K562 (cell line): ENCODE measurements at regions not wholly inside any gene's neighbourhood (a gene's known extent, or its start where the extent isn't known, plus 50 kb on each side); places are given as distances from the start of the nearest gene placed in this dataset.

ENCODE experiments used
- ATAC-seq: fragments of 200-7000 bp; cut with Tn5 transposase; 3 replicates; pipeline ENCODE4 v1.9.1; 2020; ENCODE audit warnings: moderate library complexity
- BruUV-seq: library from RNA; stranded (reverse); fragments of 400-500 nt; replicated peaks from 2 replicates; lab custom pipeline; 2021; lab: Mats Ljungman, UMichigan
- CTCF ChIA-PET: fragments of 300-600 bp; formaldehyde crosslinking; extraction: SDS; loops from one replicate; lab custom pipeline; 2021; ENCODE audit warnings: low intra/inter-chr PET ratio; lab: Yijun Ruan, JAX
- POLR2A ChIA-PET: fragments of 300-600, 350-650 bp; sonication (Branson Sonifier 250); formaldehyde crosslinking; extraction: SDS; loops from one replicate; lab custom pipeline; 2021; ENCODE audit warnings: antibody characterized with exemption, inconsistent platforms; lab: Yijun Ruan, JAX
- DNase-seq, 4 experiments: peaks; one replicate each; pipeline versions ENCODE4 v3.0.0 to v3.0.0-alpha.2; 2011 to 2018; ENCODE audit warnings: low spot score in 3 of 4, mixed read lengths in 3 of 4; ENCODE audit errors: extremely low read depth in 1 of 4
- FAIRE-seq: peaks from 2 replicates; lab custom pipeline; 2011; peaks lifted over from hg19 to GRCh38; lab: Jason Lieb, UNC
- H2AFZ ChIP-seq: 2 replicates; pipeline ENCODE4 v1.6.0; 2011; ENCODE audit warnings: low read depth, low read length, control low read depth, inconsistent platforms
- H3K27ac ChIP-seq: fragments of 200-600 bp; 3 replicates; pipeline ENCODE4 v1.8.0; 2011; ENCODE audit warnings: low read depth, mild to moderate bottlenecking, control low read depth, inconsistent platforms, low read length, moderate library complexity, mixed read lengths; ENCODE audit errors: extremely low read depth
- H3K27me3 ChIP-seq, 2 experiments: fragments of 300-600 bp in 1 of 2; 2 replicates in 1 of 2; 3 replicates in 1 of 2; pipeline versions ENCODE4 v1.6.0 to v1.8.0; 2011; ENCODE audit warnings: inconsistent platforms in 2 of 2, low read length in 2 of 2, mild to moderate bottlenecking in 1 of 2, mixed read lengths in 1 of 2, moderate library complexity in 1 of 2; ENCODE audit not compliant: control insufficient read depth in 2 of 2, insufficient read depth in 2 of 2
- H3K36me3 ChIP-seq: fragments of 300-600 bp; 3 replicates; pipeline ENCODE4 v1.8.0; 2011; ENCODE audit warnings: mild to moderate bottlenecking, low read length, inconsistent platforms; ENCODE audit not compliant: control insufficient read depth, insufficient read depth
- H3K4me1 ChIP-seq, 2 experiments: fragments of 200-600 bp in 1 of 2; replicated peaks in 1 of 2; 2 replicates in 1 of 2; 3 replicates in 1 of 2; pipeline versions ENCODE4 v1.5.1 to v1.8.0; 2011; ENCODE audit warnings: inconsistent platforms in 2 of 2, low read length in 2 of 2, mild to moderate bottlenecking in 1 of 2, mixed read lengths in 1 of 2, moderate library complexity in 1 of 2; ENCODE audit not compliant: control insufficient read depth in 2 of 2, insufficient read depth in 2 of 2
- H3K4me2 ChIP-seq: 2 replicates; pipeline ENCODE4 v1.6.1; 2011; ENCODE audit warnings: low read length, control low read depth, inconsistent platforms, mixed read lengths; ENCODE audit not compliant: insufficient read depth
- H3K4me3 ChIP-seq: fragments of 200-600 bp; sonication (generic), shearing (Covaris generic); 2 replicates; pipeline ENCODE4 v1.5.1; 2016; ENCODE audit warnings: control low read depth, inconsistent platforms
- H3K79me2 ChIP-seq: fragments of 200-600 bp; 3 replicates; pipeline ENCODE4 v1.8.0; 2011; ENCODE audit warnings: low read length, inconsistent platforms; ENCODE audit not compliant: control insufficient read depth, insufficient read depth
- H3K9ac ChIP-seq, 2 experiments: 2 replicates each; pipeline versions ENCODE4 v1.6.0 to v1.6.1; 2011; ENCODE audit warnings: low read depth in 2 of 2, low read length in 2 of 2, control low read depth in 1 of 2, inconsistent platforms in 1 of 2, mild to moderate bottlenecking in 1 of 2, mixed read lengths in 1 of 2; ENCODE audit not compliant: insufficient read depth in 1 of 2
- H3K9me1 ChIP-seq: one replicate; pipeline ENCODE4 v1.6.0; 2011; ENCODE audit warnings: inconsistent platforms, mild to moderate bottlenecking, low read length, moderate library complexity; ENCODE audit not compliant: control insufficient read depth, insufficient read depth
- H3K9me3 ChIP-seq: replicated peaks from 2 replicates; pipeline ENCODE4 v1.5.1; 2011; ENCODE audit warnings: low read depth, low read length, inconsistent platforms; ENCODE audit not compliant: control insufficient read depth, insufficient read depth
- H4K20me1 ChIP-seq: replicated peaks from 2 replicates; pipeline ENCODE4 v1.6.1; 2011; ENCODE audit warnings: low read length, inconsistent platforms, mixed read lengths; ENCODE audit not compliant: control insufficient read depth, insufficient read depth
- C11orf30 ChIP-seq: fragments of 450-650 bp; IDR thresholded peaks from 2 replicates; pipeline ENCODE4 v1.6.1; 2016; ENCODE audit warnings: low read depth, mild to moderate bottlenecking
- CCAR2 ChIP-seq: fragments of 200-400 bp; formaldehyde crosslinking; IDR thresholded peaks from 2 replicates; pipeline ENCODE4 v1.6.1; 2017; ENCODE audit warnings: mild to moderate bottlenecking, low read depth, low read length
- E2F1 ChIP-seq: sonication (generic); formaldehyde crosslinking; IDR thresholded peaks from 2 replicates; pipeline ENCODE4 v1.8.1; 2023; ENCODE audit warnings: mild to moderate bottlenecking, missing genetic modification reagents, moderate library complexity
- EGR1 ChIP-seq: fragments of 450-650 bp; conservative IDR thresholded peaks from 2 replicates; pipeline ENCODE4 v1.6.1; 2017; ENCODE audit warnings: mild to moderate bottlenecking
- ELF4 ChIP-seq: fragments of 450-650 bp; formaldehyde crosslinking; IDR thresholded peaks from 2 replicates; pipeline ENCODE4 v1.4.0; 2022; ENCODE audit warnings: missing genetic modification characterization
- EP300 ChIP-seq: IDR thresholded peaks from 2 replicates; pipeline ENCODE4 v1.6.1; 2012; ENCODE audit warnings: low read length, improper control_type of control experiment
- ETV5 ChIP-seq: sonication (generic); formaldehyde crosslinking; IDR thresholded peaks from 2 replicates; pipeline ENCODE4 v1.4.0; 2020; ENCODE audit warnings: low read depth, mild to moderate bottlenecking, missing genetic modification reagents
- HDAC2 ChIP-seq: fragments of 450-650 bp; IDR thresholded peaks from 2 replicates; pipeline ENCODE4 v1.6.1; 2016; ENCODE audit warnings: mild to moderate bottlenecking
- ILK ChIP-seq: fragments of 450-650 bp; IDR thresholded peaks from 2 replicates; pipeline ENCODE4 v1.6.1; 2016; ENCODE audit warnings: missing genetic modification characterization, low read depth, mild to moderate bottlenecking, missing compliant biosample characterization, moderate library complexity, borderline replicate concordance
- MTA1 ChIP-seq: fragments of 450-650 bp; IDR thresholded peaks from 2 replicates; pipeline ENCODE4 v1.6.1; 2017; ENCODE audit warnings: borderline replicate concordance
- PRPF4 ChIP-seq: fragments of 200-400 bp; formaldehyde crosslinking; IDR thresholded peaks from one replicate; pipeline ENCODE4 v1.6.1; 2017; ENCODE audit warnings: low read length, low read depth, mild to moderate bottlenecking; ENCODE audit not compliant: insufficient read depth, poor library complexity, severe bottlenecking
- SMARCE1 ChIP-seq: fragments of 450-650 bp; IDR thresholded peaks from 2 replicates; pipeline ENCODE4 v1.7.1; 2016; ENCODE audit warnings: mild to moderate bottlenecking
- SREBF2 ChIP-seq: sonication (generic); formaldehyde crosslinking; IDR thresholded peaks from 2 replicates; pipeline ENCODE4 v1.4.0; 2020; ENCODE audit warnings: mild to moderate bottlenecking, missing genetic modification reagents
- TCF15 ChIP-seq: fragments of 250-450 bp; sonication (Bioruptor Pico); IDR thresholded peaks from 2 replicates; pipeline ENCODE4 v1.8.0; 2022; ENCODE audit warnings: moderate library complexity, mild to moderate bottlenecking, inconsistent platforms
- TCF3 ChIP-seq: sonication (generic); formaldehyde crosslinking; IDR thresholded peaks from 2 replicates; pipeline ENCODE4 v1.4.0; 2020; ENCODE audit warnings: mild to moderate bottlenecking, missing genetic modification reagents
- ZNF518B ChIP-seq: fragments of 250-450 bp; sonication (Bioruptor Pico); IDR thresholded peaks from 2 replicates; pipeline ENCODE4 v1.5.0; 2021; ENCODE audit warnings: mild to moderate bottlenecking, moderate library complexity
- WGBS: fragments of 100-300 bp; shearing (Covaris generic); methylation state at CpG from one replicate; pipeline ENCODE4 v1.1.6; 2016; ENCODE audit warnings: low coverage, mixed read lengths; ENCODE audit not compliant: insufficient coverage; ENCODE audit errors: missing lambda C conversion rate; 5-methylcytosine and 5-hydroxymethylcytosine counted together
- in situ Hi-C: fragments of 300-500 bp; cut with MboI; formaldehyde crosslinking; loops from 4 replicates; pipeline ENCODE4 v1.15.0; 2018; ENCODE audit warnings: inconsistent platforms, mixed read lengths
- intact Hi-C: fragments of 100-400 bp; cut with micrococcal nuclease; formaldehyde crosslinking; loops from 2 replicates; pipeline ENCODE4 v1.14.2; 2022

GRCh38 chr14:96991226-96991625 lies 194.0 kb downstream of the VRK1 start:
- BruUV-seq, result no TSS peak
- ChIA-PET POLR2A (no interaction called here), CTCF (no interaction called here)
- 0% methylated on average over 2 of the region's 2 CpGs for WGBS
- no peak for FAIRE-seq
- H3K36me3 ChIP-seq, result no peaks in the 10 kb centered on the region
- H3K4me2 ChIP-seq, result no peak overlapping the region
- no peak overlapping the region for H3K27ac ChIP-seq
- no peak overlapping the region for H2AFZ ChIP-seq
- H3K9ac ChIP-seq, result no peak overlapping the region
- no peaks in the 10 kb centered on the region for H3K79me2 ChIP-seq
- H3K9me3 ChIP-seq, result no peaks in the 10 kb centered on the region
- in situ Hi-C loops (no loop called here), intact Hi-C loops (no loop called here)
- no peaks in the 10 kb centered on the region for H3K4me1 ChIP-seq
- no peak for ATAC-seq
- no peaks in the 10 kb centered on the region for H4K20me1 ChIP-seq
- no peak for DNase-seq
- peaks cover 4 to 6% of the 10 kb centered on the region in 2 experiments; a peak in 2 of 5 replicates for H3K27me3 ChIP-seq
- H3K4me3 ChIP-seq, result no peak overlapping the region
- no peaks in the 10 kb centered on the region for H3K9me1 ChIP-seq
- TF ChIP-seq EGR1 (no peak), E2F1 (CRISPR knock-in tag) (no peak), MTA1 (no peak), HDAC2 (no peak), TCF3 (no peak), ZNF518B (CRISPR knock-in tag) (no peak), C11orf30 (no peak), ELF4 (CRISPR knock-in tag) (no peak), PRPF4 (no peak), SREBF2 (CRISPR knock-in tag) (no peak), CCAR2 (no peak), EP300 (no peak), ETV5 (CRISPR knock-in tag) (no peak), SMARCE1 (no peak), TCF15 (no peak), ILK (tag) (no peak)
